GOT3 (cell line): ENCODE measurements at regions not wholly inside any gene's neighbourhood (a gene's known extent, or its start where the extent isn't known, plus 50 kb on each side); places are given as distances from the start of the nearest gene placed in this dataset.
"Not testable (repeated sequence)": the region's sequence is repeated elsewhere in the genome, so short reads cannot be mapped to it uniquely, and the experiment has no call there.

Experiments
- DNase-seq: peaks from one replicate; lab custom pipeline; 2025; ENCODE audit warnings: mixed read lengths; lab: John Stamatoyannopoulos, UW

- DNase-seq: no peak
Observed at GRCh38 chr7:81135324-81135723, 216.5 kb upstream of the SEMA3C start.

DNA sequence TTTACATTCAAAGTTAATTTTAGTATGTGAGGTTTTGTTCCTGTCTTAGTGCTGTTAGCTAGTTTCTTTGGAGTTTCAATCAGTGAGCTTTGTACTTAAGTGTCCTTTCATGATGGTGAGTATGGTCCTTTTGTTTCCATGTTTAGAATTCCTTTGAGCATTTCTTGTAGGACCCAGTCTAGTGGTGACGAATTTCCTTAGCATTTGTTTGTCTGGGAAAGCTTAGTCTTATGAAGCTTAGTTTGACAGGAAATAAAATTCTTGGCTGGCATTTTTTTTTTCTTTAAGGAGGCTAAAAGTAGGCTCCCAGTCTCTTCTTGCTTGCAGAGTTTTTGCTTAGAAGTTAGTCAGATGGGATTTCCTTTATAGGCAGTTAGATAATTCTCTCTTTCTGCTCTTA lies 209.2 kb upstream of the SEMA3C start:
- DNase-seq: no peak

DNA sequence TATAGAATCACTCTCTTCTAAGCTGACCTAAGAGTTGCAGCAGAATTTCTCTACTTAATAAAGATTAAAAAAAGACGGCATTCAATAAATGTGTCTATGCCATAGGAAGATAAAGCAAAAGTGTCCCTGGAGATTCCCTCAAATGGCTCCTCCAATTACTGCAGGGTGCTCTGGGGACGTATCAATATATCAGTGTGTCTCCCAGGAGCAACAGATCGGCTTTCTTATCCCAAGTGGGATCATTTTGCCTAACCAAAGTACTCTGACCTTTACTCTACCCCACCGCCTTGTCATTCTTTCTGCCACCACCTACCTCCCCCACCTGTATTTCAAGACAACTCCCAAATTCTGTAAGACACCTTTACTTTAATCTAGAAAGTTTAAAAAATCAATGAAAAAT lies 202.0 kb upstream of the SEMA3C start:
- DNase-seq: no peak

- DNase-seq: no peak
Observed at GRCh38 chr7:81120111-81120510, 201.3 kb upstream of the SEMA3C start.

DNA sequence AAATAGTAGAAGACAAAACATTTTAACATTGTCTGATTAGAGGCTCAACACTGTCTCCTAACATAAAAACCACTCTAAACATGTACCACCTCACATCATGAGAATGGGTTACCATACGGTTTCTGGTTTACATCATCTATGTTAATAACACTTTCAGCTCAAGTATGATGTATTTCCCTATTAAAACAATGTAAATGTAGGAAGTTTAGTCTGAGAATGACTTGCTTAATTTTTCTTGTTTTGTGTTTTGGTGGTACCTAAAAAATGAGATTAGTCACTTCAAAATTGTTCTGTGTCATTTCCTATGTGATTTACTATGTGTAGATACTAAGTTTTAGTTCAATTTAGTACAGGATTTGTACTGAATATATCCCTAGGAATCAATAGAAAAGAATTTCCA lies 195.8 kb upstream of the SEMA3C start:
- no peak for DNase-seq

GRCh38 chr7:81112731-81113130 lies 193.9 kb upstream of the SEMA3C start:
- DNase-seq: no peak

DNA sequence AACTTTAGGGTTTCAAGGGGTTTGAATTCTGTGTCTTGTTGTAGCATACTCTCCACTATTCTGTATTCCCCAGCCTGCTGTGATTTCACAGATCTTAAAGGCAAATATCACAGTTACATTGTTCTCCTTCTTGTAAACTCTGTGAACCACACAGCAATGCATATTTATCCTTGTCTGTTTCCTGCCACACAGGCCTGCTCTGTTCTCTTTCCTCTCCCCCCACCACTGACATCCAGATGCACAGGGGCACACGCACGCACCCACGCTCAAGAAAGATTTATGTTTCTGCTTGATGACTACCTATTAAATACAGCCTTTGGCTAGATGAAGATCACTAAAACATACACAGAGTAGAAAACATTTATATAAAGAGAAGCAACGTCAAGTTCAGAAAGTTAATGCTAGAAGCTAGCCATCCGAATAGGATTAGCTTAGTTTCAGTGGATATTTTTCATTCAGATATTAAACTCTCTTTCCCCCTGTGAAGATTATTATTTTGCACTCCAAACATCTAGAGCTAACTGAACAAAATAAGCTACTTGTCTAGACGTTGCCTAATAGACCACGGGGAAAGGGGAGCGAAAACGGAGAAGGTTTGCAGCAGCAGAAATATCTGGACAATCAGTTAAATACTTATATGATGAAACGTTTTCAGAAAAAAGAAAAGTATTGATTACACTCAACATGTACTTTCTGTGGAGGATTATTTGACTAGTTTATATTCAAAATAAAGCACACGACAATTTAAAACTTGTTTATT lies 193.1 kb upstream of the SEMA3C start:
- no peak for DNase-seq

DNA sequence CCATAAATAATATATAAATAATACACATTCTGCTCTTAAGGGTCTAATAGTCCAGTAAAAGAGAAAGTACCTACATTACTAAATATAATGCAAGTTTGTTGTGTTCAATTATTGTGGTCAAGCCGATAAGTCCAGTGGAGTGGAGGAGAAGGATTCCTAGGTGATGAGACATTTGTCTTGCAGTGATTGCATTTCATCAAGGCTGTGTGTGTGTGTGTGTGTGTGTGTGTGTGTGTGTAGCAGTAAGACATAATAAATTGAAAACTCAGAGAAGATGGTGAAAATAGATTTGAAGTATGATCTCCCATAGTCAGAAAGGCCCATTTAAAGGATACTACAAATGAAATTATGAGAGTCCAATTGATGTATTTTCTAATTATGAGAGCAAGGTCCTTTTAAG lies 192.5 kb upstream of the SEMA3C start:
- no peak for DNase-seq

DNA sequence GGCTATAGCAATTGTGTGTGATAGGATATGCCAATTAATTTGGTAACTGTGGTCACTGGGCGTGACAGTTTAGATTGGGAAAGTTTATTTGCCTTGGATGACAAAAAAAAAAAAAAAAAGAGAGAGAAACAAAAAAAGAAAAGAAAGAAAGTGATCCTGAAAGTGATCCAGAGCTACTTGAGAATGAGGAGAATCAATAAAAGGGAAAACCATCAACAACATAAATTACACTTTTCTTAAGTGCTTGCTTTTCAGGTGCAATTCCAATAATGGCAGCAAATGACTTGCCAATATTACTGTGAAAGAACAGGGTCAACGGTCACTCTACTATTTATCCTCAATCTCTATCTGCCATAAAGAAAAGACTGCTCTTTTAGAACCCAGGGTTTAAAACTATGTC lies 191.8 kb upstream of the SEMA3C start:
- DNase-seq: no peak

- no peak for DNase-seq
Observed at GRCh38 chr7:81098213-81098612, 179.4 kb upstream of the SEMA3C start.

- DNase-seq: no peak
Observed at GRCh38 chr7:81094952-81095351, 176.1 kb upstream of the SEMA3C start.

GRCh38 chr7:81081616-81082015 lies 162.8 kb upstream of the SEMA3C start:
- DNase-seq: no peak

- no peak for DNase-seq
Observed at GRCh38 chr7:81080553-81080952, 161.7 kb upstream of the SEMA3C start.

GRCh38 chr7:81079746-81080145 lies 160.9 kb upstream of the SEMA3C start:
- no peak for DNase-seq

- DNase-seq: no peak
Observed at GRCh38 chr7:81075150-81075549, 156.3 kb upstream of the SEMA3C start.

DNA sequence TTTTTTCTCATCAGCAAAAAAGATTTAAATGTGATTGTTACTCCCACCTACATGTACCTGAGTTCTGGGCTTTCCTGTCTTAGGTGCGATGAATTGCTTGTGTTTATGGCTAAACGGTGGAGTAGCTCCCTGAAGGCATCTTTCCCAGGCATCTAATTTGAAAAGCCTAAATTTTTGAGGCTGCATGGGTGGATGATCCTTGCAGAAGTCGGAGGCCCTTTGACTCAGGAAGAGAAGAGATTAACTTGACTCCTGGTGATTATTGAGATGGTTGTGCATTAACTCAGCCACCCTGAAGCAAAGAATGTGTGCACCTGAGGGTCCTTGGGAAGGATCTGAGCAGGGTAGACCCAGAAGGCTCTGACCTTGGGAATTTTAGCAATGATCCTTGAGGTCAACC lies 155.6 kb upstream of the SEMA3C start:
- DNase-seq: no peak

GRCh38 chr7:81073931-81074251 lies 155.0 kb upstream of the SEMA3C start:
- no peak for DNase-seq

- DNase-seq: no peak
Observed at GRCh38 chr7:81070956-81071355, 152.1 kb upstream of the SEMA3C start.

- DNase-seq: no peak
Observed at GRCh38 chr7:81066797-81067196, 147.9 kb upstream of the SEMA3C start.

DNA sequence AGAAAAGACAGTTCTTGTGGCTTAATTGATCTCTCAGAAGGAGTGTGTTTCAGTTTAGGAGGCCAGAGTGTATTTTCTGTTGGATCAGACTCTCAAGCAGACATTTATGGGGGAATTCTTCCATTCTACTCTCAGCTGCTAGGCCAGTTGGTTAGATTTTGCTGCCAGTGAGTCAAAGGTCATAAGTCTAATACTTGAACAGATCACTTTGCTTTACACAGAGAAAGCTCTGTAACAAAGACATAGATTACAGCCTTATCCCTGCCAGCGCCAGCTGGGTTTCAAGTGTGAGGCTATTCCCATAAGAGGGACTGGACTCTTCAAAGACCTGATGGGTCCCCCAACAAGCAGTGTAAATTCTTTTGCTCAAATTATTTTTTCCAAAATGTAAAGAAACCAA lies 145.6 kb upstream of the SEMA3C start:
- DNase-seq: no peak

GRCh38 chr7:81062755-81063154 lies 143.9 kb upstream of the SEMA3C start:
- DNase-seq: no peak

DNA sequence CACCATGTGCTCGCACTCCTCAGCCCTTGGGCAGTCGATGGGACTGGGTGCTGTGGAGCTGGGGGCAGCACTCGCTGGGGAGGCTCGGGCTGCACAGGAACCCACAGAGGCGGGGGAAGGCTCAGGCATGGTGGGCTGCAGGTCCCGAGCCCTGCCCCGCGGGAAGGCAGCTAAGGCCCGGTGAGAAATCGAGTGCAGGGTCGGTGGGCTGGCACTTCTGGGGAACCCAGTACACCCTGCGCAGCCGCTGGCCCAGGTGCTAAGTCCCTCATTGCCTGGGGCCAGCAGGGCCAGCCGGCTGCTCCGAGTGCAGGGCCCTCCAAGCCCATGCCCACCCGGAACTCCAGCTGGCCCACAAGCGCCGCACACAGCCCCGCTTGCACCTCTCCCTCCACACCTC lies 138.6 kb upstream of the SEMA3C start:
- not testable (repeated sequence) for DNase-seq

GRCh38 chr7:81053623-81054022 lies 134.8 kb upstream of the SEMA3C start:
- no peak for DNase-seq

- no peak for DNase-seq
Observed at GRCh38 chr7:81051811-81052413, 133.1 kb upstream of the SEMA3C start.
